SK-N-MC (cell line): ENCODE measurements at regions not wholly inside any gene's neighbourhood (a gene's known extent, or its start where the extent isn't known, plus 50 kb on each side); places are given as distances from the start of the nearest gene placed in this dataset.

Experiments
- EZH2 ChIP-seq: fragments of 200-600 bp; sonication (generic); IDR thresholded peaks from one replicate; pipeline ENCODE4 v1.6.1; 2017; ENCODE audit warnings: antibody characterized with exemption
- FOXP2 ChIP-seq: optimal IDR thresholded peaks from 2 replicates; pipeline ENCODE3; 2011; ENCODE audit warnings: mild to moderate bottlenecking, moderate library complexity; ENCODE audit not compliant: insufficient read depth; ENCODE audit errors: extremely low read length, control extremely low read depth
- POLR2AphosphoS5 ChIP-seq: IDR thresholded peaks from 2 replicates; pipeline ENCODE4 v1.6.1; 2012; ENCODE audit warnings: mild to moderate bottlenecking, low read depth, low read length, borderline replicate concordance

GRCh38 chr20:7650086-7650879 is 290.0 kb downstream of the HAO1 start:
- no peak for TF ChIP-seq POLR2AphosphoS5
- TF ChIP-seq EZH2, result no peak
- TF ChIP-seq FOXP2, result no peak
